Upper lobe of left lung (tissue), 4 donors: ENCODE measurements at regions not wholly inside any gene's neighbourhood (a gene's known extent, or its start where the extent isn't known, plus 50 kb on each side); places are given as distances from the start of the nearest gene placed in this dataset.
"Not testable (repeated sequence)": the region's sequence is repeated elsewhere in the genome, so short reads cannot be mapped to it uniquely, and the experiment has no call there.

ENCODE experiments used
- CTCF ChIP-seq, 6 experiments: fragments of 450-650 bp in 4 of 6; fragments of 200-600 bp in 2 of 6; sonication (generic) in 2 of 6; IDR thresholded peaks; one replicate each; pipeline ENCODE4 v1.5.1; 2016 to 2019; ENCODE audit warnings: antibody characterized with exemption in 6 of 6
- EP300 ChIP-seq, 4 donors: sonication (generic); formaldehyde crosslinking; IDR thresholded peaks; one replicate each; pipeline ENCODE4 v1.5.1; 2017; ENCODE audit warnings: antibody characterized with exemption in 4 of 4, control low read depth in 2 of 4
- POLR2A ChIP-seq, 4 donors: fragments of 450-650 bp; IDR thresholded peaks; one replicate each; pipeline ENCODE4 v1.5.1; 2016 to 2017; ENCODE audit warnings: antibody characterized with exemption in 4 of 4, mild to moderate bottlenecking in 2 of 4

- not testable (repeated sequence) for TF ChIP-seq CTCF, POLR2A, EP300 (IDR thresholded peaks at IDR 0.05)
Observed at GRCh38 chr5:27088822-27089221, 50.4 kb upstream of the CDH9 start.
